CD4-positive, alpha-beta T cell treated with Interleukin-1 beta for 1 hour (primary cell): ENCODE measurements at regions not wholly inside any gene's neighbourhood (a gene's known extent, or its start where the extent isn't known, plus 50 kb on each side); places are given as distances from the start of the nearest gene placed in this dataset.

Source experiments
- DNase-seq, 2 donors: peaks; one replicate each; pipeline ENCODE4 v3.0.0-alpha.2; 2020 to 2022

DNA sequence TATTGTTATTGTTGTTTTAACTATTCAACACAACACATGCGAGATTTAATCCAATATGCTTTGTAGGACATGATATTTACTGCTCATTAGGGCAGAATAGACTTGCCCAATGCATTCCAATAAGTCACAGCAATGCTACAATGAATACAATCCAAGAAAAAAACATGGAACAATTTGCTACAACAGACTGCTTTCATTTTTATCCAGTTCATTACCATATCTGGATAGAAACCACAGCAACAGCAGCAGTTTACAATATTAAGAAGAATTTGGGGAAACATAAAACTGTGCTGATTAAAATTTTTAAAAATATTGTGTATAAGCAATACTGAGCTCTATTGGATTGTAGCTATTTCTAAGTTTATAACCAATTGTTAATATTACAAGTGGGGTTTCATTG is 833.0 kb downstream of the DIAPH3 start:
- DNase-seq: no peak

DNA sequence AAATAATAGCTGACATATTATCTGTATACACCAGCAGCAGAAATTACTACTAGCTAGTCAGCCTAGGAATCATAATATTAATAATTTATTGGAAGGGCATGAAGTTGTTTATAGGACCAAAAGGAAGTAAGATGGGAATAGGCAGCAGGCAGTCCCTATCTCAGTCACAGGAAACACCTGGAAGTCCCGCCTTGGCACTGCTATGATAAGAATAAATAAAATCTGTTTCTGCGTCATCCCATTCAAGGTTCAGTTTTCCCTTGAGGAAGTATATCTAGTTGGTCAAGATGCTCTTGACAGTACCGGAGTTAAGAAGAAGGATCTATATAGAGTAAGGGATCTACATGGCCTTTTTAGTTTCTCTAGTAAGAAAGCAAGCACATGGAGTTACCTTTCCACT is 830.8 kb downstream of the DIAPH3 start:
- no peak for DNase-seq

DNA sequence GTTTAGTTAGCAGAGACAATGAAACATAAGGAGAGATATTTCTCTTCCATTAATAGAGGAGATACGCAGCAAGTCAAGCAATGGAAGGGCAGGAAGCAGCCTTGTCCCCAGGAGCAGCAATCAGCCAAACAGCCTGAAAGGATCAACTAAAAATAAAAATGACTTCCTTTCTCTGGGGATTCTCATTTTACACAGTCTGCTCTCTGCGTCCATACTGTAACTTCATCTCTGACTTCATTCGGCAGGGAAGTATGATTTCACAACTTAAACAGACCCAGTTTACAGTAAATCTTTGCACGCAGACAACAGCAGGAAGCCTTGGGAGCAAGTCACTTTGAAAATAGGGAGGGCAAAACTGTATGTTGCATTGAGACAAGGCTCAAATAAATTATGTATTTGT is 826.7 kb downstream of the DIAPH3 start:
- DNase-seq: no peak

DNA sequence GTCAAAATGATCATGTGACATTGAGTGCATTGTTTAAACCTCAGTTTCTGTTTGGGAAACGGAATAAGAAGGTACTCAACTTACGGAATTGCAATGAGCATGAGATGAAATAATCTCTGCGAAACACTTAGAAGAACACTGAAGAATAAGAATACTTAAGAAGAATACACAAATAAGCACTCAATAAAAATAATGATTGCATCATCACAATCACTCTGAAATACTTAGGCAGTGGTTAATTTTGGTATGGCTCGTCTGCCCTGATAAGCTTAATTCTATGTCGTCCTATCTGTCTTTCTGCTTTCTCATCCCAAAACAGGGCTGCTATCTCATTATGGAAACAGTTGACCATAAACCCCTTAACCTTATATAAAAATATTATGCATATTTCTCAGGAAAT is 823.6 kb downstream of the DIAPH3 start:
- DNase-seq: no peak

DNA sequence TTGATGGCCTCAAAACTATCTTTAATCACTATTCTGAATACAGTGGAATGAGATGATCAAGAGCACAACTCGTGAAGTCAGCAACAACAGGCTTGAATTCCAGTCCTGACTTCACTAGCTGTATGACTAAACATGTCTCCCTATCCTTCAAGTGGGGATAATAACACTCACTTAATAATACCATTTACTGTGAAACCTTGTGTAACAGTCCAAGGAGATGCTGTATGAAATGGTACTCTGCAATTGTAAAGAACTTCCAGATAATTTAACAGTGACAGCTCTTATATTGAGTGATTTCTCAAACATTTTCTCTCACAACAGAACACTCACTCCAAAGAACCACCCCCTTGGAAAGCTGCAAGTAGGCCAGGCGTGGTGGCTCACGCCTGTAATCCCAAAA is 823.1 kb downstream of the DIAPH3 start:
- DNase-seq: no peak

DNA sequence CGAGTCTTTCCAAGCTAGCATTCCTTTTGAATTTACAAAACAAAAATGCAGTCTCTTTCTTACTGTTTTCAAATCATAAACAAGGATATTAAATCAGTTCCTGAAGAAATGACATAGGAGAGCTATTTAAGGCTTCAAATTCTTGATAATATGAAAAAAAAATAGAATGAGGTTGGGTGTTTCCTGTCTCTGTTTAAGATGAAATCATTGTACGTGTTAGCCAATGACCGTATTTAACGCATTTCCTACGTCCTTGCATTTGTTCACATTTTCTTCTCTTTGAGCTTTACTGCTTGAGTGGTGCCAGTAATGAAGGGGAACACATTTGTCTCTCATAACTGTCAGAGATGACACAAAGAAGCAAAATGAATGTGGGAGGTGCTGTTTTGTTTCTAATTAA is 821.3 kb downstream of the DIAPH3 start:
- no peak for DNase-seq

DNA sequence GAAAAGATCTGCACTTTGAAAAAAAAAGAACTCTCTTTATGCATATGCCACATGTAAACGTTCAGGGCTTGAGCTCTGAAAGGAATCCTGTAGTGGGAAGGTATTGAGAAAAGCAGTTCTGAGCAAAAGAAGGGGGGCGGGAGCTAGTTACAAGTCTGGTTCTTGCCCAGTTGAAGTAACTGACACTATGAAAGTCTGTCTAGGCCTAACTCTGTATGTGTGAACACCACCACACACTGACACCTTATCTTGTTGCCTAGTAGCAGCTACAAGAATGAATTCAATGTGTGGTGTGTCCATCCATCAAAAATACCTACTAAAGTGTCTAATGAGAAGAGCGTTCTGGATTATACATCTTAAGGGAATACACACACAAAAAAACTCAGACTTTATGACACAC is 820.6 kb downstream of the DIAPH3 start:
- no peak for DNase-seq

DNA sequence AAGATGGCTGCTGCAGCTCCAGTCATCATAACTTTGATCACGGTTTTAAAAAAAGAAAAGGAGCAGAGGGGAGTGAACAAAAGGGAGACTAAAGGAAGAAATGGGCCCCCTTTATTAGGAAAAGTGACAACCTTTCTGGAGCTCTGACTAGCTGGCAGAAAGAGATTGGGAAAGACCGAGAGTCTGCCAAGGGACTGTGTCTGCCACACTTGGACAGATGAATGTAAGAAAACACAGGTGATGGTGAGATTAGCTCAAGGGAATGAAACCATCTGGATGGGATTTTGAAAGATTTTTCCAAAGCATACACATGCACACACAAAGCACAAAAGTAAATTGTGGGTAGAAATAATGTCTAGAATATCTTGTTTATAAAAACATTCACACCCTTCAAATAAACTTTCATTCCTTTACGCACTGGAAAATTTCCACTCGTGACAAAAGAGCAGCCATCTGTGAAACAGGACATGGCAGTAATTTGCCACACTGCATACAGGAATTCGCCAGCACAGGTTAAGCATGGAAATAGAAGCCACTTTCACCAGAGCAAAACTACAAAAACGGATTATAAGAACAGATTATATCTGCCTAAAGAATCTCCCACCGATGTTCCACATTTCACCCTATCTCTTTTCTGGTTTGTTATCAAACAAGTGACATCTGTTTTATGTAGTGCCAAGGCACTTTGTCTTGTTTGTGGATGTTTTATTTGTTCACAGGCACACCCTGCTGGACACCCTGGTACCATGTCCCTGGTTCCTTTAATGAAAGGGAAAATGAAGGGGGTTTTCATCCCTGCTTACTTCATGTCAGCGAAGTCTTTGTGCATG is 819.5 kb downstream of the DIAPH3 start:
- DNase-seq: no peak

DNA sequence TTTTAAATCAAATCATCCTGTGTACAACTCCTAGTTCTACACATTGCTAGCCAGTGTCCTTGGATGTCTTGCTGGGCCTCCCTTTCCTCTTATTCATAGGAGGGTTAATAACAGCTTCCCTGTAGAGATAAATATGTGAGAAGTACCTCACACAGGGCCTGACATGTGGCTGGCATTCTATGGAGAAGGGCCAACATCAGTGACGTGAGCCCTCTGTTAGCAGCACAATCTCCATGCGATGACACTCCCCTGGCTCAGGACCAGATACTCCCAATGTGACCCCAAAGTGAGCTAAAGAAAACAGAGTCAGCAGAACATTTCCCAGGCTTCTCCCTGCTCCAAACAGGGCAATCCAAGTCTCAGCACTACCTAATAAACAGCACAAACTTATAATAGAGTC is 818.4 kb downstream of the DIAPH3 start:
- DNase-seq: no peak

DNA sequence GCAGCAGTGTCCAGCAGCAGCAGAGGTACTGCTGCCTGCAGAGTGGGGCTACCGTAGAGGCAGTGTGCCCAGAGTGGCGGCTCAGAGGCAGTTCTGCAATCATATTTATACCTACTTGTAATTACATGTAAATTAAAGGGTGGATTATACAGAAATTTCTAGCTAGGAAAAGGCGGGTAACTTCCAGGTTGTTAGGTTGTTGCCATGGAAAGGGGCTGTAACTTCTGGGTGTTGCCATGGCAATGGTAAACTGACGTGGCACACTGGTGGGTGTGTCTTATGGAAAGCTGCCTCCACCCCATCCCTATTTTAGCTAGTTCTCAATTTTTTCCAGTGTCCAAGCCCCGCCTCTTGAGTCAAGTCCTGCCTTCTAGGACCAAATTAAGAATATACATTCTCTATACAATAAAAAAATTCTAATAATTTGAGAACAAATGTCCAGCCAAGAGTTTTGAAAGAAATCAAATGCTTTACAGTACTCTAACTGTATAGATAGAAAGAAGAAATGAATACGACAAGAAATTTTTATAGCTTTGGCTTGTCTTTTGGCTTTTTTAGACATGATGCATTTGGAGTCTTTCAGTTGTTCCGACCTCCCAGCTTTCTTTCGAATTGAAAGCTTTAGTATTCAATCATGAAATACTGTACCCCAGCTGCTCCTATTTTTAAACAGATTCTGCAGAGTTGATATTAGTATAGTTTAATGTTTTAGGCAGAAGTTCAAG is 816.6 kb downstream of the DIAPH3 start:
- no peak for DNase-seq

DNA sequence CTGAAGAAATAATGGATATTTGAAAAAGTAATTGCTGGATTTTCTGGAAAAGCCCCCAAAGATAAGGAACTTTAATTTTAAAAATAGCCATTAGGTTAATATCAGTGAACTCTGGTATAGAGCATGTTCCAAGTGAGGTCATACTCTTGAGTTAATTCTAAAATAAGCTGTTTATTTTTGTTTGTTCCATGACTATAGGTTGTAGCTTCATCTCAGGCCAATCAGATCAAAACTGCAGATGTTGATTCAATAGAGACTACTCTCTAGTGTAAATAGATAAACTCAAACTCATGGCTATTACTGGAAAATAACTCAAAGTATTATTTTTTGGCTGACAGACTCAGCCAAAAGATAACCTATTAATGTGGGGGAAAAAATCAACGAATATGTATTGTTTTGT is 815.1 kb downstream of the DIAPH3 start:
- DNase-seq: no peak

DNA sequence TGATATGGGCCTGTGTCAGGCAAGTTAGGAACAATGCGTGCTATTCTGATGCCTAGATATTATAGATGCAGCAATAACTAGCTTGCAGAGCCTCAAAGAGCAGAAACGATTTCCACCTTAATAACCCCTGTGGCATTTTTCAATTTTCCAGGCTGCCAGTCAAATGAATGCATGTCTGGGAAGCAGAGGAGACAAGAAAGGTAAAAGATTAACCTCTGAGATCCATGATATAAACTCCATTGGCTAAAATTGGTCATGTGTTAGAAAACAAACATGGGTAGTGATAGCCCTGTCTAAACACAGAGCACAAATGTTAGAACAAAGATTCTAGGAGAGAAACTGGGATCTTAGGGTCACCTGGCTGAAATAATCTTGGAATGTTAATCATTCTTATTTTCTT is 811.1 kb downstream of the DIAPH3 start:
- DNase-seq: no peak

DNA sequence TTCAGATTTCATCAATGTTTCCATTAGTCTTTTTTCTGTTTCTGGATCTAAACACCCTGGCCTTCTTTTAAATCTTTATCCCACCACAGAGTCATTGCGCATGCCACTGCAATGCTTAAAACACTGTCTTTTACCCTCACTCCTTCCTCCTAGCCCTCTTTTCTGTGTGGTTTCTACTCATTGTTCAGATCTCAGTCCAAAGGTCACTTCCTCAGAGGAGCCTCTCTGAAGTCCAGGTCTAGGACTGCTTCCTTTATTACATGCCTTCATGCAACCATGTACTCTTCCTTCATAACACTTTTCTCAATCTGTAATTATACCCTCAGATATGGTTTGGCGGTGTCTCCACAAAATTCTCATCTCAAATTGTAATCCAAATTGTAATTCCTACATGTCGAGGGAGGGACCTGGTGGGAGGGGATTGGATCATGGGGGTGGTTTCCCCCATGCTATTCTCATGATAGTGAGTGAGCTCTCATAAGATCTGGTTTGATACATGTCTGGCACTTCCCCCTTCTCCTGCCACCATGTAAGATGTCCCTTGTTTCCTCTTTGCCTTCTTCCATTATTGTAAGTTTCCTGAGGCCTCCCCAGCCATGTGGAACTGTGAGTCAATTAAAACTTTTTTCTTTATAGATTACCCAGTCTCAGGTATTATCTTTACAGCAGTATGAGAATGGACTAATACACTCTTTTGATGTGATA is 808.9 kb downstream of the DIAPH3 start:
- DNase-seq: no peak

DNA sequence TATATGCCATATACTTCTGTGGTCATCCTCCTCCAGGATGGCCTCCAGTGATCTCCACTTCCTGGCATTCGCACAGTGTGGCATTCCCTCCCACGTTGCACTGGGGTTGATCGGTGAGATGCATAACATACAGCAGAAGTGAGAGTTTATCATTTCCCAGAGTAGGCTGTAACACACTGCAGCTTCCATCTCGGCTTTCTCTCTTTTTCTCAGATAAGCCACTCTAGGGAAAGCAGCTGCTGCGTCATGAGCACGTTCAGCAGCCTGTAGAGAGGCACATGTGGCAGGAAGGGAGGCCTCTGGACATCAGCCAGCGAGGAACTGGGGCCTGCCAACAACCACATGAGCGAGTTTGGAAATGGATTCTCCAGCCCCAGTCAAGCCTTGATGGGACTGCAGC is 807.1 kb downstream of the DIAPH3 start:
- no peak for DNase-seq

DNA sequence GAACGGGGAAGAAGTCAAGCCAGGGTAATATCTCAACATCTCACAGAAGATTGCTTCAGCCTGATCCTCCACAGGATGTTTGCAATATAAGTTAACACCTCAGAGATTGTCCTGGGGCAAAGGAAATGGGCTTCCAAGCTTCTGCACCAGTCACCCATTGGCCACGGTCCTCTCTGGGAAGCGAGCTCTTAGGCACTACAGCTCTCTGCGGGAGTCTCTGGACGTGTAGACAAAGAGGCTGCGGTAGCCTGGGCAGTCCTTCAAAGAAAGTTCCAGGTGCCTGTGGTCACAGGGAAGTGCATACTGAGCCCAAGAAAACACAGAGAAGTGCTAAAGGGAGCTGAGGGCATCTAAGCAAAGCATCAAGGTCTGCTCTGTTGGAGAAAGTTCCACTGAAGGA is 805.7 kb downstream of the DIAPH3 start:
- no peak for DNase-seq

DNA sequence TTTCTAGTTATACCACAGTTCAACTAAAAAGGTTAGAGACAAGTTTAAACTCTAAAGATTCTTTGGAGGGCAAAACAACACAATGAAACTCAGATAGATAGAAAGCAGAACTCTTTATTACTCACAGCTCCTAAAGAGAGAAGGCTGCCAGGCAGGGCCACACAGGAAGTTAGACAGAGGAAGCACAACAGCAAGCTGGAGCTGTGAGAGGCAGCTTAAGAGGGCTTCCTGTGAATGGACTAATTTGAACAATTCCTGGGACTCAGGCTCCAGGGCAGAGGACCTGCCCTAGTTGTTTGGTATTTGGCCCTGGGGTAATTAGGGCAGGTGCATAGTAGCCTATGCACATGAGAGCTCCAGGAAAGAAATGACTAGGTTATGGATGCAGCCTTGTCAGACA is 803.6 kb downstream of the DIAPH3 start:
- DNase-seq: no peak

DNA sequence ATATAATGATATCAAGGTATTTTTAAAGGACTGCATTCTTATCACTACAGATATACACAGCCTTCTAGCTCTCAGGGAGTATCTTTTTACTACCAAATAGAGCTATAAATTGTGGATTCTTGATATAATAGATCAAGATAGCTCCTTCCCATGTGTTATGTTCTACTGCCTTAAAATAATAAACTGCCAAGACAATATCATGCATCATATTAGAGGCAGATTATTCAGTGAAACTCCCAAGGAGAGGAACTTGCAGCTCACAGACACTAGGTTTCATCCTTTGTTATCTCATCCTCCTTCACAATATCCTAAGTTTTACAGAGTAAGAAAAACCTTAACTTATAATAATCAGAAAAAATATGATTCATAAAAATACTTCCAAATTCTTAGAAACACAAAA is 802.8 kb downstream of the DIAPH3 start:
- no peak for DNase-seq

DNA sequence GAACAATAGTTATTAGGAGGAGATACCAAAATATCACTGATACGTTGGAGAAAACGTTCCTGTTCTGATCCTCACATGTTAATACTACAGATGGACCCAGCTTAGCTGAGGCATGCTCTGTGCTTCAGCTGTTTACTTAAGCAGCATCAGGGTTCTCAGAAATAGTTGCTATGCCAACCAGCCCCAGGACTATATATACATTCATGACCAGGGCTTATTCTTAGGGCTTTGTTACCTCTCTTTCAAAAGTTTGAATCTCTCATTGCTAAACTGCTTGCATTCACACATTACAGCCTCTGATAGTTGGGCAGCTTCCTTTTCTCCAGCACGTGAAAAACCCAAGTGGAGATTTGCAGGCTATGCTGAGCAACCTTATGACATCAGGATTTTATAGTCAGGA is 800.4 kb downstream of the DIAPH3 start:
- no peak for DNase-seq

DNA sequence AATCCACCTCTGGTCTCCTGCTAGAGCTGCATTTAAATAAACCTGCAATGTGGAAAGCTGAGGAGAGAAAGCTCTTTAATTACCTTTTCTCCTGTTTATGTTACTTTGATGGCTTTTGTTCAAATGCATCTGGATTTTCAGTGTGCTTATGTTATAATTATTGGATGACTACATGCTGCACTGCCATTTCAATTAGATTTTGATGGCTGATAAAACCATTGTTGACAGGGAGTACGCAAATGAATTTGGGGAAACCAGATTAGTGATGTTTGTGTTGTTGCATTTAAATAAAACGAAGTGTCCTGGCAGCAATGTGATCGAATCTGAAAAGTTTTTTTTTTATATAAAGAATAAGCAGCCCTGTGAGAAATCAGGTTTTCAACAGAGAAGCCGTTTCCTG is 799.8 kb downstream of the DIAPH3 start:
- DNase-seq: no peak

DNA sequence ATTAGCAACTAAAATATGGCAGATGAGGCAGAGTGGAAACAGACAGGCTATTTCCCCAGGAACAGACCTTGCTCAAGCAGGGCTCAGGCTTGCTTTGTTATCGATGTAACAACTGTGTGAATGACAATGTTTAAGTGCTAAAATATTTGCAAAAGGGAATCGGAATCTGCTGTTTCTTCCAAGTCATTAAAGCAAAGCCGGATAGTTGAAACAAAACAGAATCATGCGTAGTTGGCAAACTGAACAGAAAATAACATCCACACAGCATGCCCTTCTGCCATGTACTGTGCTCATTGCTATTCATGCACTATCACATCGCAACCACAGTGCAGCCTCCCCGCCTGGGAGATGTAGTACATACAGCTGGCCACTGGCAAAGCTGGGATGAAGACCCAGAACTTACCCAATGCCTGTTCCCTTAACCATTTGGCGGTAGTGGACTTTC is 799.1 kb downstream of the DIAPH3 start:
- DNase-seq: no peak

DNA sequence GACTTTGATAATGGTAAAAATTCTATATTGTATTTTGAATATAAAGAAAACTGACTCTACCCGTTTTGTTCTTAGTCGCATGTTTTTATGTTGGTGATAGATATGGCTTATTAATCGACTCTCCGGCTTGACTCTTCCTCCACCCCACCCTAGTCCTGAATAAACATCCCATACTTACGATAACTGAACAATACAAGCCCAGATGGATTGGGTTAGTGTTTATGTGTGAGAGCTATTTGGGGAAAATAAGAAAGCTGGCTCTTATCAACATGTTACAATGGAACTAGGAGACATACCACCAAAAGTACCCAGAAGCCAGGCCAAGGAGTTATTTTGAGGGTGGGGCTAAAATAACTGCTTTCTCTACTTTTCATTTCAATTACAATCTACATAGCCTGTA is 796.3 kb downstream of the DIAPH3 start:
- DNase-seq: no peak

DNA sequence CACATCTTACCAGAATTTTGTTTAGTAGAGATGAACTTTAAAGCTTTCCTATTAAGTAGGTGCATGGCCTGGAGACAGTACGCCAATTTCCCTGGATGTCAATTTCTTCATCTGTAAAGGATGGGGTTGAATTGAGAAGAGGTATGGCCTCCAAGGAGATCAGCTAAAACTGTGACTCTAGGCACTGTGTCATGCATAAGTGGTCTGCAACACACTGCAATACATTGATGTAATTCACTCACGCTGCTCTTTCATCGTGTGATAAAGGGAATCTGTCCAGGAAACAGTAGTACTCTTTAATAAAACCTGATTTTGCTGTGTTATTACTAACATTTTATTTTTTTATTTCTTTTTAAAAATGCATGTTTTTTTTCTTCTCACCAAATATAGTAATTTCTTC is 795.8 kb downstream of the DIAPH3 start:
- DNase-seq: no peak

DNA sequence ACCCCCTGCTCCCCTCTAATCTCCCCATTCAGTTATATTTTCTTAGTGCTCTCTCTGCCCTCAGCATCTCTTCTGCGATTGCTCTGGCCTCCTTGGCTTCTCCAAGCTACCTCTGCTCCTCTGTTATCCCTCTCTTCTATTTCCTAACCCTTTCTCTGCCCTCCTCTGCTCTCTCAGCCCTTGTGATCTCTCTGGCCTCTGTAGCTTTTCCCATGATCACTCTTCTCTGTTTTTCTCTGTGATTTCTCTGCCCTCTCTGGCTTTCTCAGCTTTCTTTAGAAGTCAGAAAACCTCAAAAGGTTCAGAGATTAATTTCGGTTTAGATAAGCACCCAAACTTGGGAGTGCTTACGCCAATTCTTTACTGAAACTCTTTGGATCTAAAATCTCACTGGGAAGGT is 795.0 kb downstream of the DIAPH3 start:
- no peak for DNase-seq

DNA sequence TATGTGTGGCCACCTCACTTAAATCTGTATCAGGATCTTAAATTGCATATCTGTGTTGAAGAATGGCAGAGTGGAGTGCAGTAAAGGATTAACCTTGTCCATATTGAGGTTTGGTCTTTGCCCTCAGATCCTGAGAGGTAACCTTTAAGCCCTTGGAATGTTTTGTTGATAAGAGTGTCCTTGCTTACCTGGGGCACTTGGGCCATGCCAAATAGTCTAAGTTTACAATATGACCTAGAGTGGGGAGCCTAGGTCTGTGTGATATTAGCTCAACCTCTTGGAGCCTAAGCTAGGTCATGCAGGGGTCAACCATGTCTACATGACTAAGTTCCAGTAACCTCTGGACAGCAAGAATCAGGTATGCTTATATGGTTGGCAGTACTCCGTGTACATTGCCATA is 792.5 kb downstream of the DIAPH3 start:
- DNase-seq: no peak
